HCT116 (cell line): ENCODE measurements at regions not wholly inside any gene's neighbourhood (a gene's known extent, or its start where the extent isn't known, plus 50 kb on each side); places are given as distances from the start of the nearest gene placed in this dataset.

ENCODE experiments used
- CTCF ChIP-seq, 3 experiments: fragments of 200-600 bp in 1 of 3; sonication (generic) in 1 of 3; IDR thresholded peaks in 2 of 3; conservative IDR thresholded peaks in 1 of 3; 2 replicates each; pipeline ENCODE4 v1.5.1; 2012 to 2017; ENCODE audit warnings: low read depth in 2 of 3, low read length in 2 of 3, antibody characterized with exemption in 1 of 3, borderline replicate concordance in 1 of 3, control low read depth in 1 of 3, mild to moderate bottlenecking in 1 of 3, mixed read lengths in 1 of 3, mixed run types in 1 of 3, moderate library complexity in 1 of 3; ENCODE audit not compliant: insufficient read depth in 1 of 3
- JUND ChIP-seq: IDR thresholded peaks from 2 replicates; pipeline ENCODE4 v1.6.1; 2012
- TCF7L2 ChIP-seq: IDR thresholded peaks from 2 replicates; pipeline ENCODE4 v1.7.0; 2011; ENCODE audit warnings: borderline replicate concordance, inconsistent platforms; ENCODE audit not compliant: insufficient read depth, insufficient read length; ENCODE audit errors: extremely low read depth

GRCh38 chr10:29710128-29710527 is 75.4 kb upstream of the SVIL start:
- TF ChIP-seq TCF7L2 = no peak
- no peak for TF ChIP-seq CTCF (IDR thresholded peaks at IDR 0.05 in 2 of 3, conservative IDR thresholded peaks at IDR 0.05 in 1 of 3; ENCODE audit: borderline replicate concordance in 1 of 3, insufficient read depth in 1 of 3, low read depth in 2 of 3, low read length in 2 of 3)
- no peak for TF ChIP-seq JUND
